ENCODE measurements at regions not wholly inside any gene's neighbourhood (a gene's known extent, or its start where the extent isn't known, plus 50 kb on each side); places are given as distances from the start of the nearest gene placed in this dataset.

GRCh38 chr14:83777516-83777915 lies 1752.4 kb upstream of the FLRT2 start:
- Mint-ChIP-seq H3K27me3 (ENCODE audit: low read depth in 3 of 3) (peaks cover 0 to 2% (median 0%) of the 10 kb centered on the region in 3 donors), H3K9me3 (peaks cover 0 to 2% (median 0%) of the 10 kb centered on the region in 7 donors), H3K36me3 (no peaks in the 10 kb centered on the region), H3K4me1 (no peaks in the 10 kb centered on the region), H3K4me3 (no peak overlapping the region), H3K27ac (no peak overlapping the region)
- intact Hi-C loops (cut with micrococcal nuclease): no loop called here
- Histone ChIP-seq H2AFZ (ENCODE audit: insufficient read depth, low read depth, low read length, poor library complexity, severe bottlenecking) (no peak overlapping the region), H3K36me3 (replicated peaks in 1 of 2; ENCODE audit: control insufficient read depth in 1 of 2, insufficient read depth in 2 of 2, low read length in 2 of 2) (no peaks in the 10 kb centered on the region), H3K27me3 (ENCODE audit: control insufficient read depth in 2 of 2, insufficient read depth in 2 of 2, low read length in 2 of 2) (no peaks in the 10 kb centered on the region), H3K27ac (ENCODE audit: low read depth in 1 of 2, low read length in 2 of 2) (no peak overlapping the region), H3K79me2 (ENCODE audit: insufficient read depth, low read length) (no peaks in the 10 kb centered on the region), H3K9me3 (replicated peaks in 1 of 2; ENCODE audit: control insufficient read depth in 1 of 2, insufficient read depth in 1 of 2, low read length in 2 of 2) (peaks cover 0 to 3% of the 10 kb centered on the region in 2 donors), H3K4me2 (replicated peaks; ENCODE audit: extremely low read depth, low read length, poor library complexity, severe bottlenecking) (no peak overlapping the region), H3K9ac (ENCODE audit: insufficient read depth, low read length, poor library complexity, severe bottlenecking) (no peak overlapping the region), H4K20me1 (ENCODE audit: insufficient read depth, low read length) (no peaks in the 10 kb centered on the region), H3K4me1 (ENCODE audit: control insufficient read depth in 1 of 2, insufficient read depth in 2 of 2, low read length in 2 of 2) (no peaks in the 10 kb centered on the region), H3K4me3 (replicated peaks in 1 of 3; ENCODE audit: low read depth in 2 of 3, low read length in 3 of 3) (no peak overlapping the region)
- no peak for TF ChIP-seq CTCF (IDR thresholded peaks at IDR 0.05)
- no CpG with 5 or more reads among the region's 1 CpG for WGBS (ENCODE audit: insufficient coverage)
- no peak for DNase-seq

- TF ChIP-seq CTCF (IDR thresholded peaks at IDR 0.05): no peak
- Histone ChIP-seq H4K20me1 (ENCODE audit: insufficient read depth, low read length) (no peaks in the 10 kb centered on the region), H3K4me2 (replicated peaks; ENCODE audit: extremely low read depth, low read length, poor library complexity, severe bottlenecking) (no peak overlapping the region), H3K9me3 (replicated peaks in 1 of 2; ENCODE audit: control insufficient read depth in 1 of 2, insufficient read depth in 1 of 2, low read length in 2 of 2) (peaks cover 0 to 3% of the 10 kb centered on the region in 2 donors), H3K4me1 (ENCODE audit: control insufficient read depth in 1 of 2, insufficient read depth in 2 of 2, low read length in 2 of 2) (no peaks in the 10 kb centered on the region), H3K27ac (ENCODE audit: low read depth in 1 of 2, low read length in 2 of 2) (no peak overlapping the region), H3K36me3 (replicated peaks in 1 of 2; ENCODE audit: control insufficient read depth in 1 of 2, insufficient read depth in 2 of 2, low read length in 2 of 2) (no peaks in the 10 kb centered on the region), H3K9ac (ENCODE audit: insufficient read depth, low read length, poor library complexity, severe bottlenecking) (no peak overlapping the region), H2AFZ (ENCODE audit: insufficient read depth, low read depth, low read length, poor library complexity, severe bottlenecking) (no peak overlapping the region), H3K4me3 (replicated peaks in 1 of 3; ENCODE audit: low read depth in 2 of 3, low read length in 3 of 3) (no peak overlapping the region), H3K27me3 (ENCODE audit: control insufficient read depth in 2 of 2, insufficient read depth in 2 of 2, low read length in 2 of 2) (no peaks in the 10 kb centered on the region), H3K79me2 (ENCODE audit: insufficient read depth, low read length) (no peaks in the 10 kb centered on the region)
- H3K36me3 Mint-ChIP-seq: no peaks in the 10 kb centered on the region
- WGBS (ENCODE audit: insufficient coverage): 88% methylated on average over 1 of the region's 2 CpGs
- peaks cover 0 to 2% (median 0%) of the 10 kb centered on the region in 7 donors for H3K9me3 Mint-ChIP-seq
- intact Hi-C loops (cut with micrococcal nuclease): no loop called here
- no peak for DNase-seq
- no peak overlapping the region for H3K4me3 Mint-ChIP-seq
- H3K27me3 Mint-ChIP-seq (ENCODE audit: low read depth in 3 of 3): peaks cover 0 to 2% (median 0%) of the 10 kb centered on the region in 3 donors
- no peaks in the 10 kb centered on the region for H3K4me1 Mint-ChIP-seq
- no peak overlapping the region for H3K27ac Mint-ChIP-seq
Observed at GRCh38 chr14:83779266-83779665, 1750.7 kb upstream of the FLRT2 start.

Measured in CD14-positive monocyte (primary cell).